ENCODE measurements at regions not wholly inside any gene's neighbourhood (a gene's known extent, or its start where the extent isn't known, plus 50 kb on each side); places are given as distances from the start of the nearest gene placed in this dataset.

- Histone ChIP-seq H3K9me3 (no peaks in the 10 kb centered on the region), H3K4me1 (no peaks in the 10 kb centered on the region), H3K36me3 (no peaks in the 10 kb centered on the region), H3K27me3 (no peaks in the 10 kb centered on the region), H3K27ac (no peak overlapping the region), H3K4me3 (no peak overlapping the region)
- ATAC-seq (no peak), DNase-seq (no peak)
- TF ChIP-seq CTCF (IDR thresholded peaks at IDR 0.05) (no peak), POLR2A (IDR thresholded peaks at IDR 0.05) (no peak)
- intact Hi-C loops (cut with DNase I) = no loop called here
- WGBS (ENCODE audit: insufficient coverage, low coverage, low lambda C conversion rate, missing lambda C conversion rate) = 83% methylated on average over 11 of the region's 14 CpGs
These were observed 506.6 kb upstream of the TMEM132C start for GRCh38 chr12:127760357-127760756.

GRCh38 chr12:127760996-127761395 is 506.0 kb upstream of the TMEM132C start:
- no peak for TF ChIP-seq CTCF (IDR thresholded peaks at IDR 0.05)
- TF ChIP-seq POLR2A (IDR thresholded peaks at IDR 0.05) = no peak
- no peak for ATAC-seq

GRCh38 chr12:127761880-127762279 is 505.1 kb upstream of the TMEM132C start:
- Histone ChIP-seq H3K36me3 (no peaks in the 10 kb centered on the region), H3K27me3 (no peaks in the 10 kb centered on the region), H3K4me1 (no peaks in the 10 kb centered on the region), H3K4me3 (no peak overlapping the region), H3K9me3 (no peaks in the 10 kb centered on the region), H3K27ac (no peak overlapping the region)
- intact Hi-C loops (cut with DNase I) = no loop called here
- 42% methylated on average over 8 of the region's 10 CpGs for WGBS (ENCODE audit: insufficient coverage, low coverage, low lambda C conversion rate, missing lambda C conversion rate)
- TF ChIP-seq POLR2A (IDR thresholded peaks at IDR 0.05) = no peak
- TF ChIP-seq CTCF (IDR thresholded peaks at IDR 0.05) = no peak
- DNase-seq = no peak
- no peak for ATAC-seq

More at GRCh38 chr12:127760996-127761395, 506.0 kb upstream of the TMEM132C start:
- no peaks in the 10 kb centered on the region for H3K9me3 ChIP-seq
- H3K4me1 ChIP-seq = no peaks in the 10 kb centered on the region
- H3K4me3 ChIP-seq = no peak overlapping the region
- no peak overlapping the region for H3K27ac ChIP-seq
- H3K27me3 ChIP-seq = no peaks in the 10 kb centered on the region
- intact Hi-C loops (cut with DNase I) = no loop called here
- 88% methylated on average over 10 of the region's 22 CpGs for WGBS (ENCODE audit: insufficient coverage, low coverage, low lambda C conversion rate, missing lambda C conversion rate)
- DNase-seq = no peak
- H3K36me3 ChIP-seq = no peaks in the 10 kb centered on the region

GRCh38 chr12:127767656-127768055 is 499.3 kb upstream of the TMEM132C start:
- intact Hi-C loops (cut with DNase I) = no loop called here
- DNase-seq (no peak), ATAC-seq (no peak)
- 38% methylated on average over 1 of the region's 1 CpG for WGBS (ENCODE audit: insufficient coverage, low coverage, low lambda C conversion rate, missing lambda C conversion rate)
- Histone ChIP-seq H3K36me3 (no peaks in the 10 kb centered on the region), H3K4me1 (no peaks in the 10 kb centered on the region), H3K4me3 (no peak overlapping the region), H3K27me3 (no peaks in the 10 kb centered on the region), H3K9me3 (no peaks in the 10 kb centered on the region), H3K27ac (no peak overlapping the region)
- TF ChIP-seq POLR2A (IDR thresholded peaks at IDR 0.05) = no peak

GRCh38 chr12:127770118-127770517 is 496.9 kb upstream of the TMEM132C start:
- Histone ChIP-seq H3K27ac (no peak overlapping the region), H3K27me3 (no peaks in the 10 kb centered on the region), H3K9me3 (no peaks in the 10 kb centered on the region), H3K4me3 (no peak overlapping the region), H3K4me1 (no peaks in the 10 kb centered on the region), H3K36me3 (no peaks in the 10 kb centered on the region)
- DNase-seq = no peak
- WGBS (ENCODE audit: insufficient coverage, low coverage, low lambda C conversion rate, missing lambda C conversion rate) = 31% methylated on average over 7 of the region's 8 CpGs
- TF ChIP-seq POLR2A (IDR thresholded peaks at IDR 0.05) (no peak), CTCF (IDR thresholded peaks at IDR 0.05) (no peak)
- no peak for ATAC-seq
- intact Hi-C loops (cut with DNase I) = no loop called here
